Esophagus squamous epithelium (tissue), 5 donors: ENCODE measurements at regions not wholly inside any gene's neighbourhood (a gene's known extent, or its start where the extent isn't known, plus 50 kb on each side); places are given as distances from the start of the nearest gene placed in this dataset.

Experiments used
- DNase-seq: peaks from one replicate; lab custom pipeline; 2025; lab: John Stamatoyannopoulos, UW
- H3K27ac ChIP-seq, 4 donors: fragments of 200-600 bp; sonication (generic); one replicate each; pipeline ENCODE4 v1.5.1; 2016 to 2019; ENCODE audit warnings: mild to moderate bottlenecking in 1 of 4
- H3K27me3 ChIP-seq, 4 donors: fragments of 200-600 bp; sonication (generic); 1 replicate in 3 of 4; 2 replicates in 1 of 4; pipeline versions ENCODE4 v1.5.1 to v1.6.0; 2017 to 2021; ENCODE audit warnings: antibody characterized with exemption in 1 of 4
- H3K36me3 ChIP-seq, 3 donors: fragments of 200-600 bp; sonication (generic); one replicate each; pipeline ENCODE4 v1.5.1; 2016 to 2019
- H3K4me1 ChIP-seq, 3 donors: fragments of 200-600 bp; sonication (generic); one replicate each; pipeline ENCODE4 v1.5.1; 2017 to 2019
- H3K4me3 ChIP-seq, 4 donors: fragments of 200-600 bp; sonication (generic); 1 replicate in 3 of 4; 2 replicates in 1 of 4; pipeline ENCODE4 v1.5.1; 2016 to 2019; ENCODE audit warnings: mild to moderate bottlenecking in 2 of 4, moderate library complexity in 1 of 4
- H3K9me3 ChIP-seq, 3 donors: fragments of 200-600 bp; sonication (generic); one replicate each; pipeline ENCODE4 v1.5.1; 2016 to 2019
- CTCF ChIP-seq, 6 experiments: fragments of 450-650 bp in 4 of 6; fragments of 200-600 bp in 2 of 6; sonication (generic) in 2 of 6; IDR thresholded peaks; one replicate each; pipeline ENCODE4 v1.5.1; 2016 to 2019; ENCODE audit warnings: antibody characterized with exemption in 6 of 6, mild to moderate bottlenecking in 4 of 6, moderate library complexity in 4 of 6
- POLR2A ChIP-seq, 4 donors: fragments of 450-650 bp; IDR thresholded peaks; one replicate each; pipeline ENCODE4 v1.6.1; 2017; ENCODE audit warnings: antibody characterized with exemption in 4 of 4, mild to moderate bottlenecking in 4 of 4, moderate library complexity in 3 of 4
- WGBS, 2 donors: methylation state at CpG; one replicate each; pipeline ENCODE4 v1.1.5; 2018; 5-methylcytosine and 5-hydroxymethylcytosine counted together
- intact Hi-C: fragments of 100-400 bp; cut with DNase I; formaldehyde crosslinking; loops from one replicate; pipeline ENCODE4 v1.15.0; 2022
- donor health status: DM: yes; HTN: yes; CAD: no.

- no peaks in the 10 kb centered on the region for H3K27me3 ChIP-seq
- DNase-seq: no peak
- no peak overlapping the region for H3K4me3 ChIP-seq
- peaks cover 0 to 38% (median 10%) of the 10 kb centered on the region in 3 donors for H3K9me3 ChIP-seq
- no peak overlapping the region for H3K27ac ChIP-seq
- 42 to 56% methylated on average over 2 of the region's 2 CpGs for WGBS, 2 donors
- H3K36me3 ChIP-seq: no peaks in the 10 kb centered on the region
- intact Hi-C loops: no loop called here
- no peak for TF ChIP-seq POLR2A (IDR thresholded peaks at IDR 0.05)
- no peak for TF ChIP-seq CTCF (IDR thresholded peaks at IDR 0.05)
- H3K4me1 ChIP-seq: no peaks in the 10 kb centered on the region
These were observed 573.3 kb upstream of the MAN1A1 start for GRCh38 chr6:119922814-119923213.

- TF ChIP-seq CTCF (IDR thresholded peaks at IDR 0.05) (no peak), POLR2A (IDR thresholded peaks at IDR 0.05) (no peak)
- Histone ChIP-seq H3K4me3 (no peak overlapping the region), H3K27me3 (no peaks in the 10 kb centered on the region), H3K27ac (no peak overlapping the region), H3K4me1 (no peaks in the 10 kb centered on the region), H3K36me3 (no peaks in the 10 kb centered on the region), H3K9me3 (peaks cover 0 to 38% (median 10%) of the 10 kb centered on the region in 3 donors)
- intact Hi-C loops: no loop called here
- DNase-seq: no peak
These were observed 572.0 kb upstream of the MAN1A1 start for GRCh38 chr6:119921491-119922010.

- Histone ChIP-seq H3K27ac (no peak overlapping the region), H3K36me3 (no peaks in the 10 kb centered on the region), H3K27me3 (no peaks in the 10 kb centered on the region), H3K9me3 (peaks cover 0 to 7% (median 4%) of the 10 kb centered on the region in 3 donors), H3K4me3 (no peak overlapping the region), H3K4me1 (no peaks in the 10 kb centered on the region)
- intact Hi-C loops: no loop called here
- 57 to 60% methylated on average over 1 of the region's 1 CpG for WGBS, 2 donors
- DNase-seq: no peak
- TF ChIP-seq POLR2A (IDR thresholded peaks at IDR 0.05) (no peak), CTCF (IDR thresholded peaks at IDR 0.05) (no peak)
These were observed 567.6 kb upstream of the MAN1A1 start for GRCh38 chr6:119917186-119917585.

- no peak for DNase-seq
These were observed 566.4 kb upstream of the MAN1A1 start for GRCh38 chr6:119915971-119916370.

GRCh38 chr6:119908157-119908556 lies 558.6 kb upstream of the MAN1A1 start:
- Histone ChIP-seq H3K9me3 (no peaks in the 10 kb centered on the region), H3K36me3 (no peaks in the 10 kb centered on the region), H3K27me3 (no peaks in the 10 kb centered on the region), H3K4me1 (no peaks in the 10 kb centered on the region), H3K27ac (no peak overlapping the region), H3K4me3 (no peak overlapping the region)
- intact Hi-C loops: no loop called here
- TF ChIP-seq POLR2A (IDR thresholded peaks at IDR 0.05) (no peak), CTCF (IDR thresholded peaks at IDR 0.05) (no peak)
- no peak for DNase-seq
- WGBS, 2 donors: 35 to 59% methylated on average over 3 of the region's 3 CpGs

More at GRCh38 chr6:119915971-119916370, 566.4 kb upstream of the MAN1A1 start:
- Histone ChIP-seq H3K27me3 (no peaks in the 10 kb centered on the region), H3K36me3 (no peaks in the 10 kb centered on the region), H3K4me1 (no peaks in the 10 kb centered on the region), H3K9me3 (no peaks in the 10 kb centered on the region), H3K4me3 (no peak overlapping the region), H3K27ac (no peak overlapping the region)
- 40 to 48% methylated on average over 2 of the region's 2 CpGs for WGBS, 2 donors
- intact Hi-C loops: no loop called here
- no peak for TF ChIP-seq POLR2A (IDR thresholded peaks at IDR 0.05)
- no peak for TF ChIP-seq CTCF (IDR thresholded peaks at IDR 0.05)
